OCI-LY7 (cell line): ENCODE measurements at regions not wholly inside any gene's neighbourhood (a gene's known extent, or its start where the extent isn't known, plus 50 kb on each side); places are given as distances from the start of the nearest gene placed in this dataset.

ENCODE experiments used
- BruUV-seq: library from RNA; stranded (reverse); fragments of 400-500 nt; replicated peaks from 2 replicates; lab custom pipeline; 2021; lab: Mats Ljungman, UMichigan
- CTCF ChIA-PET: fragments of 300-600 bp; sonication (Branson Sonifier 250); formaldehyde crosslinking; loops from one replicate; lab custom pipeline; 2022; ENCODE audit warnings: antibody characterized with exemption; ENCODE audit not compliant: unreplicated experiment; lab: Charles Lee
- POLR2A ChIA-PET: fragments of 300-600 bp; sonication (Branson Sonifier 250); formaldehyde crosslinking; loops from one replicate; lab custom pipeline; 2022; ENCODE audit warnings: antibody characterized with exemption; lab: Charles Lee
- DNase-seq: peaks from one replicate; pipeline ENCODE4 v3.0.0-alpha.2; 2015; ENCODE audit warnings: low spot score
- H2AFZ ChIP-seq: fragments of 200-600 bp; sonication (generic), shearing (Covaris generic); 2 replicates; pipeline ENCODE4 v1.6.1; 2014; ENCODE audit warnings: mild to moderate bottlenecking, antibody characterized with exemption, low read length, moderate library complexity
- H3K27ac ChIP-seq: fragments of 200-600 bp; sonication (generic); 2 replicates; pipeline ENCODE4 v1.5.1; 2014; ENCODE audit warnings: mixed run types, low read depth, mild to moderate bottlenecking, moderate library complexity, low read length, inconsistent platforms; ENCODE audit not compliant: poor library complexity, severe bottlenecking
- H3K36me3 ChIP-seq: fragments of 200-600 bp; sonication (generic); 2 replicates; pipeline ENCODE4 v1.6.1; 2014; ENCODE audit warnings: mild to moderate bottlenecking, antibody characterized with exemption, low read length, moderate library complexity, mixed read lengths; ENCODE audit not compliant: insufficient read depth
- H3K4me1 ChIP-seq: fragments of 200-600 bp; sonication (generic); 2 replicates; pipeline ENCODE4 v1.5.1; 2014; ENCODE audit warnings: mild to moderate bottlenecking, low read length; ENCODE audit not compliant: insufficient read depth, poor library complexity, severe bottlenecking
- H3K4me2 ChIP-seq: fragments of 200-600 bp; sonication (generic); 2 replicates; pipeline ENCODE4 v1.6.1; 2014; ENCODE audit warnings: mild to moderate bottlenecking, low read length
- H3K4me3 ChIP-seq: fragments of 200-600 bp; sonication (generic); 2 replicates; pipeline ENCODE4 v1.5.1; 2014; ENCODE audit warnings: mild to moderate bottlenecking, low read depth, low read length; ENCODE audit not compliant: poor library complexity, severe bottlenecking
- H3K79me2 ChIP-seq: fragments of 200-600 bp; sonication (generic); 2 replicates; pipeline ENCODE4 v1.6.1; 2016; ENCODE audit warnings: low read depth, mild to moderate bottlenecking, low read length, moderate library complexity, mixed read lengths; ENCODE audit not compliant: insufficient read depth
- H3K9me2 ChIP-seq: fragments of 200-600 bp; sonication (generic); 2 replicates; pipeline ENCODE4 v1.6.1; 2016; ENCODE audit warnings: mild to moderate bottlenecking, low read length, mixed read lengths; ENCODE audit not compliant: insufficient read depth
- H3K9me3 ChIP-seq: fragments of 200-600 bp; sonication (generic); 2 replicates; pipeline ENCODE4 v1.6.1; 2014; ENCODE audit warnings: mild to moderate bottlenecking, mixed run types, low read length, mixed read lengths
- H4K20me1 ChIP-seq: fragments of 200-600 bp; sonication (generic); 2 replicates; pipeline ENCODE4 v1.6.1; 2014; ENCODE audit warnings: mild to moderate bottlenecking, antibody characterized with exemption, low read length, moderate library complexity, mixed read lengths; ENCODE audit not compliant: insufficient read depth
- CTCF ChIP-seq: fragments of 200-600 bp; sonication (generic); conservative IDR thresholded peaks from 2 replicates; pipeline ENCODE4 v1.5.1; 2014; ENCODE audit warnings: mild to moderate bottlenecking, antibody characterized with exemption, low read length, moderate library complexity, mixed read lengths
- EZH2phosphoT487 ChIP-seq: fragments of 200-600 bp; sonication (generic); IDR thresholded peaks from 2 replicates; pipeline ENCODE4 v1.6.1; 2018; ENCODE audit warnings: low read depth, borderline replicate concordance, mild to moderate bottlenecking, mixed run types, antibody characterized with exemption, low read length, moderate library complexity, mixed read lengths
- intact Hi-C: fragments of 100-400 bp; cut with micrococcal nuclease; formaldehyde crosslinking; loops from one replicate; pipeline ENCODE4 v1.10.0; 2022; ENCODE audit not compliant: unreplicated experiment

GRCh38 chr20:51089272-51089781 lies 66.4 kb upstream of the KCNG1 start:
- ChIA-PET POLR2A (interaction anchor here (0.7 to 1.8 kb wide), 2 partner anchors 10 to 1613 kb away, joined by 3 to 5 read pairs; no protein-coding TSS in a partner anchor), CTCF (interaction anchor here (1.0 kb wide), 1 partner anchor 11 kb away, joined by 3 read pairs; no protein-coding TSS in a partner anchor)
- intact Hi-C loops: no loop called here
- Histone ChIP-seq H4K20me1 (no peaks in the 10 kb centered on the region), H2AFZ (no peak overlapping the region), H3K4me1 (no peaks in the 10 kb centered on the region), H3K36me3 (no peaks in the 10 kb centered on the region), H3K79me2 (no peaks in the 10 kb centered on the region), H3K9me3 (no peaks in the 10 kb centered on the region), H3K27ac (no peak overlapping the region), H3K4me3 (no peak overlapping the region), H3K9me2 (no peaks in the 10 kb centered on the region), H3K4me2 (no peak overlapping the region)
- TF ChIP-seq CTCF (no peak), EZH2phosphoT487 (no peak)
- DNase-seq: no peak
- BruUV-seq: no TSS peak

DNA sequence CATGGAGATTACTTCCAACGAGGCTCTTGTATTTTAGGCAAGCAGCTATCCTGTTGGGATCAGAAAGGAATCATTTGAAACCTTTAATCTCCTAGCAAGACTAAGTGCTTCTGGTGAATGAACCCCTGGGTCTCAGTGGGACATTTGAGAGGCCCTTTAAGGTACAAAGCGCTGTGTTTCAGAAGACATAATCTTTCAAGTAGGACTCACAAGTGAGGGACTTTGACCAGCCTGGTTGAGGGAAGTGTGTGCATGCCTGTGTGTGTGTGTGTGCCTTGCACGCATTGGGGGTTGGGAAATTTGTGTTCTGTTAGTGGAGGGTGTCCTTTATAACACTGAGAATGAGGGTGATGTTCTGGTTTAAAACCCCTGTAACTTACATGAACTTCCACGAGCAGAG lies 64.4 kb upstream of the KCNG1 start:
- Histone ChIP-seq H3K4me1 (no peaks in the 10 kb centered on the region), H4K20me1 (no peaks in the 10 kb centered on the region), H3K9me2 (no peaks in the 10 kb centered on the region), H3K4me3 (no peak overlapping the region), H3K4me2 (no peak overlapping the region), H3K9me3 (no peaks in the 10 kb centered on the region), H3K27ac (no peak overlapping the region), H3K36me3 (no peaks in the 10 kb centered on the region), H2AFZ (0 out of 2 replicates have a peak overlapping the region, but pooled peaks have one; percentile 15), H3K79me2 (no peaks in the 10 kb centered on the region)
- TF ChIP-seq CTCF: no peak
- TF ChIP-seq EZH2phosphoT487: no peak
- ChIA-PET CTCF (no interaction called here), POLR2A (no interaction called here)
- intact Hi-C loops: no loop called here
- DNase-seq: no peak
- no TSS peak for BruUV-seq

DNA sequence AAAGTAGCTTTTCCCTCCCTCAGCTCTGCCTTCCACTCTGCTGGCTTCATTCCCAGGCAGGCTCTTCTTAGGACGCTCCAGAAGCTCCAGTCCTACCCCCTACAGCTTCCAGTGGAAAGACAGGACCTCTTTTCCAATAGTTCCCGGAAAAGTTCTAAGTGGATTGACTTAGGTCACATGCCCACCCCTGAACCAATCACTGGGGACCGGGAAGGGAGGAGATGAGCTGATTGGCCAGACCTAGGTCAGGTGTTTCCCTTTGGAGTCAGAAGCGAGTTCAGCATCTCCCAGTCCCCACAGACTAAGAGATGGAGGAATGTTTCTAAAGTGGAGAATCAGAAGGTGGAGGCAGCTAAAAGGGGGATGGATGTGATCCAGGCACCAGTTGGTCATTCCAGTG lies 62.9 kb upstream of the KCNG1 start:
- BruUV-seq: no TSS peak

More for the DNA sequence above, 62.9 kb upstream of the KCNG1 start:
- H3K9me3 ChIP-seq: no peaks in the 10 kb centered on the region
- no peaks in the 10 kb centered on the region for H3K9me2 ChIP-seq
- no peak for TF ChIP-seq EZH2phosphoT487
- TF ChIP-seq CTCF: no peak
- H3K36me3 ChIP-seq: no peaks in the 10 kb centered on the region
- POLR2A ChIA-PET: interaction anchor here (0.6 to 1.5 kb wide), 4 partner anchors 11 to 491 kb away, joined by 3 to 4 read pairs (median 4); no protein-coding TSS in a partner anchor
- intact Hi-C loops: no loop called here
- no peaks in the 10 kb centered on the region for H4K20me1 ChIP-seq
- H3K4me1 ChIP-seq: no peaks in the 10 kb centered on the region
- peak overlapping the region; percentile 30; the same call in 1 of the 2 replicates for H2AFZ ChIP-seq
- CTCF ChIA-PET: no interaction called here
- DNase-seq: no peak
- H3K4me3 ChIP-seq: no peak overlapping the region
- H3K4me2 ChIP-seq: 0 out of 2 replicates have a peak overlapping the region, but pooled peaks have one; percentile 11
- no peak overlapping the region for H3K27ac ChIP-seq
- H3K79me2 ChIP-seq: no peaks in the 10 kb centered on the region
